IMR-90 (cell line): ENCODE measurements at regions not wholly inside any gene's neighbourhood (a gene's known extent, or its start where the extent isn't known, plus 50 kb on each side); places are given as distances from the start of the nearest gene placed in this dataset.
"Not testable (repeated sequence)": the region's sequence is repeated elsewhere in the genome, so short reads cannot be mapped to it uniquely, and the experiment has no call there.

ENCODE experiments used
- MAFK ChIP-seq: IDR thresholded peaks from 2 replicates; pipeline ENCODE4 v1.6.1; 2012; ENCODE audit warnings: low read depth, low read length, improper control_type of control experiment
- MAZ ChIP-seq: IDR thresholded peaks from 2 replicates; pipeline ENCODE4 v1.6.1; 2012; ENCODE audit warnings: low read depth, mild to moderate bottlenecking, low read length, improper control_type of control experiment, moderate library complexity, borderline replicate concordance
- POLR2A ChIP-seq: IDR thresholded peaks from 2 replicates; pipeline ENCODE4 v1.6.1; 2012; ENCODE audit warnings: mild to moderate bottlenecking, low read depth, low read length
- RFX5 ChIP-seq: IDR thresholded peaks from 2 replicates; pipeline ENCODE4 v1.8.0; 2012; ENCODE audit warnings: low read depth, mild to moderate bottlenecking, low read length, moderate library complexity
- TF ChIP-seq, protein P1 (sequence below): conservative IDR thresholded peaks from 2 replicates; pipeline ENCODE4 v1.5.1; 2012; ENCODE audit warnings: mild to moderate bottlenecking, low read depth, low read length, improper control_type of control experiment

DNA sequence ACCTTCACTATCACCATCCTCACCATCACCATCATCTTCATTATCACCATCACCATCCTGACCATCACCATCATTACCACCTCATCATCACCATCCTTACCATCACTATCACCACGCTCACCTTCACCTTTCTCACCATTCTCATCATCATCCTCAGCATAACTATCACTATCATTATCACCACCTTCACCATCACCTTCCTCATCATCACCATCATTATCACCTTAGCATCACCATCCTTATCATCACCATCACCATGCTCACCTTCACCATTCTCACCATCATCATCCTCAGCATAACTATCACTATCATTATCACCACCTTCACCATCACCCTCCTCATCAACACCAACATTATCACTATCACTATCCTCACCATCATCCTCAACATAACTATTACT lies 397.8 kb upstream of the ZNF337 start:
- TF ChIP-seq, protein P1, sequence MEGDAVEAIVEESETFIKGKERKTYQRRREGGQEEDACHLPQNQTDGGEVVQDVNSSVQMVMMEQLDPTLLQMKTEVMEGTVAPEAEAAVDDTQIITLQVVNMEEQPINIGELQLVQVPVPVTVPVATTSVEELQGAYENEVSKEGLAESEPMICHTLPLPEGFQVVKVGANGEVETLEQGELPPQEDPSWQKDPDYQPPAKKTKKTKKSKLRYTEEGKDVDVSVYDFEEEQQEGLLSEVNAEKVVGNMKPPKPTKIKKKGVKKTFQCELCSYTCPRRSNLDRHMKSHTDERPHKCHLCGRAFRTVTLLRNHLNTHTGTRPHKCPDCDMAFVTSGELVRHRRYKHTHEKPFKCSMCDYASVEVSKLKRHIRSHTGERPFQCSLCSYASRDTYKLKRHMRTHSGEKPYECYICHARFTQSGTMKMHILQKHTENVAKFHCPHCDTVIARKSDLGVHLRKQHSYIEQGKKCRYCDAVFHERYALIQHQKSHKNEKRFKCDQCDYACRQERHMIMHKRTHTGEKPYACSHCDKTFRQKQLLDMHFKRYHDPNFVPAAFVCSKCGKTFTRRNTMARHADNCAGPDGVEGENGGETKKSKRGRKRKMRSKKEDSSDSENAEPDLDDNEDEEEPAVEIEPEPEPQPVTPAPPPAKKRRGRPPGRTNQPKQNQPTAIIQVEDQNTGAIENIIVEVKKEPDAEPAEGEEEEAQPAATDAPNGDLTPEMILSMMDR, result not testable (repeated sequence)
- not testable (repeated sequence) for TF ChIP-seq MAFK, MAZ, RFX5, POLR2A
